Skeletal muscle satellite cell (primary cell): ENCODE measurements at regions not wholly inside any gene's neighbourhood (a gene's known extent, or its start where the extent isn't known, plus 50 kb on each side); places are given as distances from the start of the nearest gene placed in this dataset.

Experiments
- H3K27me3 ChIP-seq: 2 replicates; pipeline ENCODE4 v1.7.0; 2013; ENCODE audit warnings: low read length; ENCODE audit not compliant: control insufficient read depth, insufficient read depth
- H3K36me3 ChIP-seq: 2 replicates; pipeline ENCODE4 v1.7.0; 2013; ENCODE audit warnings: mild to moderate bottlenecking, control low read depth, low read length; ENCODE audit not compliant: insufficient read depth
- H3K4me1 ChIP-seq: 2 replicates; pipeline ENCODE4 v1.7.0; 2013; ENCODE audit warnings: low read length; ENCODE audit not compliant: control insufficient read depth, insufficient read depth
- H3K4me2 ChIP-seq: 2 replicates; pipeline ENCODE4 v1.7.0; 2013; ENCODE audit warnings: mild to moderate bottlenecking, low read length
- H3K4me3 ChIP-seq: 2 replicates; pipeline ENCODE4 v1.7.0; 2013; ENCODE audit warnings: low read length
- H3K9ac ChIP-seq: 2 replicates; pipeline ENCODE4 v1.7.0; 2013; ENCODE audit warnings: mild to moderate bottlenecking, low read depth, low read length, moderate library complexity
- H3K9me3 ChIP-seq: replicated peaks from 2 replicates; pipeline ENCODE4 v1.7.0; 2013; ENCODE audit warnings: mild to moderate bottlenecking, control low read depth, low read length

DNA sequence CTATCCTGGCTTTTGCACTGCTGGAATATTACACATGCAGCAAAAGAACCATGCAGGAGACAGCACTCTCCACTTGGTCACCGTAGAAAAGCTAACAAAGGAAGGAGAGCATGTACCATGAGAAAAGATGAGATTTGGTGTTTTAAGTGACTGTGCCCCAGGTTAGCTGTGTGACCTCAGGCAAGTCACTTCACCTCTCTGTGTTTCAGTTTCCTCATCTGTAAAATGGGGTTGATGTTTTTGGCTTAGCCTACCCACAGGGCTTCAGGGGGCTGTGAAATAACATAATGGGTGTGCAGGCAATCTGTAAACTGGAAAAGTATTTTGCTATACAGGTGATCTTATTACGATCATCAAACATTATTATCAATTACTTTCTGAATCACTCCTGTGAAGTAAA, 69.3 kb upstream of the SLC6A11 start:
- no peak overlapping the region for H3K4me2 ChIP-seq
- peaks cover 13% of the 10 kb centered on the region for H3K27me3 ChIP-seq
- H3K4me3 ChIP-seq = no peak overlapping the region
- no peaks in the 10 kb centered on the region for H3K36me3 ChIP-seq
- no peak overlapping the region for H3K9ac ChIP-seq
- no peaks in the 10 kb centered on the region for H3K9me3 ChIP-seq
- H3K4me1 ChIP-seq = no peaks in the 10 kb centered on the region

- H3K4me3 ChIP-seq = no peak overlapping the region
- no peaks in the 10 kb centered on the region for H3K9me3 ChIP-seq
- no peak overlapping the region for H3K4me2 ChIP-seq
- no peak overlapping the region for H3K9ac ChIP-seq
- no peaks in the 10 kb centered on the region for H3K4me1 ChIP-seq
- no peaks in the 10 kb centered on the region for H3K36me3 ChIP-seq
- H3K27me3 ChIP-seq = peaks cover 13% of the 10 kb centered on the region
These were observed 68.7 kb upstream of the SLC6A11 start for GRCh38 chr3:10747341-10747740.

- Histone ChIP-seq H3K9ac (no peak overlapping the region), H3K4me3 (no peak overlapping the region), H3K36me3 (no peaks in the 10 kb centered on the region), H3K4me2 (no peak overlapping the region), H3K4me1 (no peaks in the 10 kb centered on the region), H3K9me3 (no peaks in the 10 kb centered on the region), H3K27me3 (peaks cover 10% of the 10 kb centered on the region)
These were observed 68.0 kb upstream of the SLC6A11 start for GRCh38 chr3:10748040-10748439.

GRCh38 chr3:10753964-10754363, 62.1 kb upstream of the SLC6A11 start:
- H3K9me3 ChIP-seq = no peaks in the 10 kb centered on the region
- H3K4me2 ChIP-seq = no peak overlapping the region
- H3K4me1 ChIP-seq = no peaks in the 10 kb centered on the region
- H3K36me3 ChIP-seq = no peaks in the 10 kb centered on the region
- no peak overlapping the region for H3K9ac ChIP-seq
- no peak overlapping the region for H3K4me3 ChIP-seq
- H3K27me3 ChIP-seq = peaks cover 5% of the 10 kb centered on the region

- H3K36me3 ChIP-seq = no peaks in the 10 kb centered on the region
- H3K4me1 ChIP-seq = no peaks in the 10 kb centered on the region
- no peak overlapping the region for H3K4me3 ChIP-seq
- peaks cover 9% of the 10 kb centered on the region for H3K27me3 ChIP-seq
- no peak overlapping the region for H3K4me2 ChIP-seq
- no peak overlapping the region for H3K9ac ChIP-seq
- no peaks in the 10 kb centered on the region for H3K9me3 ChIP-seq
These were observed 59.5 kb upstream of the SLC6A11 start for GRCh38 chr3:10756546-10756945.

DNA sequence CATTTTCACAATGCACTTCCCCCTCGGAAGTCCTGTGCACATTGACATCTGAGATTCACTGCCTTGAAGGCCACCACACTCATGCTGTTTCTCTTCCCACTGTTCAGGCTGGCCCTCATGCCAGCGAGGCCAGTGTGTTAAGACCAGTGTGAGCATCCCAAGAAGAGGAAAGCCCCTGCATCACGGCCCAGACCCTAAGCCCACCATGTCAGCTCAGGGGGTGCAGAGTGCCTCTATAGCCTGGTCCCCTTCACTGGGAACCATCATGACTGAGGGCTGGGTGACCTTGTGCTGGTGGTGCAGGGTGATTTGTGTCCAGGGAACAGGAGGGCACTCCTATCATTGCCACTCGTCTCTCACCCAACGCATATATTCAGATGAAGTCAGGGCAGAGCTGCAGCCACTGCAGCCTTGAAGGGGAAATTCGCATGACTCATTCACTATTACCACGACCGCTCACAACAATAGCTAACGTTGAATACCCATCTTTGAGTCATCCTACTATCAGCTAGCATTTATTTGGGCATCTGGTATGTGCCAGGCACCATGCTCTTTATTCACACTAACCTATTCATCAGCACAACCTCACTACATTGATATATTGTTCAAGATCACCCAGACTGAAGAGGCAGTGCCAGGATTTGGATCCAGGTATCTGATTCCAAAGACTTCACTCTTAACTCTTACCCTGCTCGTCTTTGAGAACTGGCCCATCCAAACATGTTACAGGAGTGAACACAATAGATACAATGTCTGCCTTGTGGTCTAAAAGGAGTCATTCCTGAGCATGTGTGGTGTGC, 58.8 kb upstream of the SLC6A11 start:
- Histone ChIP-seq H3K36me3 (no peaks in the 10 kb centered on the region), H3K9me3 (no peaks in the 10 kb centered on the region), H3K9ac (no peak overlapping the region), H3K27me3 (peaks cover 14% of the 10 kb centered on the region), H3K4me3 (no peak overlapping the region), H3K4me1 (no peaks in the 10 kb centered on the region), H3K4me2 (no peak overlapping the region)

- H3K4me1 ChIP-seq = no peaks in the 10 kb centered on the region
- H3K36me3 ChIP-seq = no peaks in the 10 kb centered on the region
- H3K9me3 ChIP-seq = no peaks in the 10 kb centered on the region
- no peak overlapping the region for H3K9ac ChIP-seq
- H3K4me2 ChIP-seq = no peak overlapping the region
- H3K4me3 ChIP-seq = no peak overlapping the region
- H3K27me3 ChIP-seq = peaks cover 19% of the 10 kb centered on the region
These were observed 58.3 kb upstream of the SLC6A11 start for GRCh38 chr3:10757821-10758130.

DNA sequence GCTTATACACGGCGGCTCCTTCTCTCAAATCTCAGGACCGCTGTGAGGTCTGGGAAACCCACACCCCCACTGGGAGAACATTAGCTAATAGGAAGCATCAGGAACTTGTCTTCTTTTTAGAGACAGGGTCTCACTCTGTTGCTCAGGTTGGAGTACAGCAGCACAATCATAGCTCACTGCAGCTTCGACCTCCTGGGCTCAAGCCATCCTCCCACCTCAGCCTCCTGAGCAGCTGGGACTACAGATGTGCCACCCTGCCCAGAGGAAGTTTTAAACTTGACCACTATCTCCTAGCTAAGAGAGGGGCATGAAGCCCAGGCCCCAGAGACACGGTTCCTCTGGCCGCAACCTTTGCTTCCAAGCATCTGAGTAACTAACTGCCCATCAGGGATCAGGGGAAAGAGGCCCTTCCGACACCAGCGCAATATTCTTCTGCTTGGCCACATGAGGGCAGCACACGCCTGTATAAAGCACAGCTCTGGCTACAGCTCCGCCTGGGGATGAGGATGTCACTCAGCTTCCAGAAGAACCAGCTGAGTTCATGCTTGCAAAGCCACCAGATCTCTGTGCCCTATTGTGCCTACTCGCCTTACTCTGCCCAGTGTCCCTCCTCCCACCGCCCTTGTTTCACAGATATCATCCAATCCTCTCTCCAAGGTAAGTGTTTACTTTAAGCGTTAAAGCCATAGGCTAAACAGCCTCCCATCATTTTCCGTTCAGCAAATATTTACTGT, 57.6 kb upstream of the SLC6A11 start:
- Histone ChIP-seq H3K27me3 (peaks cover 25% of the 10 kb centered on the region), H3K9me3 (no peaks in the 10 kb centered on the region), H3K4me1 (no peaks in the 10 kb centered on the region), H3K36me3 (no peaks in the 10 kb centered on the region), H3K4me3 (no peak overlapping the region), H3K9ac (no peak overlapping the region), H3K4me2 (no peak overlapping the region)

GRCh38 chr3:10759495-10759894, 56.5 kb upstream of the SLC6A11 start:
- H3K36me3 ChIP-seq = no peaks in the 10 kb centered on the region
- H3K9me3 ChIP-seq = no peaks in the 10 kb centered on the region
- H3K9ac ChIP-seq = no peak overlapping the region
- no peak overlapping the region for H3K4me3 ChIP-seq
- no peaks in the 10 kb centered on the region for H3K4me1 ChIP-seq
- H3K4me2 ChIP-seq = no peak overlapping the region
- H3K27me3 ChIP-seq = peaks cover 32% of the 10 kb centered on the region

DNA sequence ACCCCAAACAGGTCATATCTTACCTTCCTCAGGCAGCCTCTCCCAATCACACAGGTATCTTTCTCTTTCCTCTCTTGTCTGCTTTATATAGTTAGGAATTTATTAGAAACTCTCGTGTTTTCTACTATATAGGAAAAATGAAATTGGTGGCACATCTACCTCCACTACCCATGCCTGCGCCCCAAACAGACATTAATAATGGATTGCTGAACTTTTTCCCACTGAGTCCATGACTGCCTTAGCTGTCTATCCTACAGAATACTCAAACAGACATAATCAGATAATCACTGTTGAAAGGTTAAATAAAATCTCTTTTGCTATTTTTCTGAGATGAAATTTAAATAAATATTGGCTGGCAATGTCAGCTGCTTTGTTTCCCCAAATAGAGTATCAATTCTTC, 55.8 kb upstream of the SLC6A11 start:
- H3K4me2 ChIP-seq = no peak overlapping the region
- no peaks in the 10 kb centered on the region for H3K36me3 ChIP-seq
- no peak overlapping the region for H3K9ac ChIP-seq
- H3K4me1 ChIP-seq = no peaks in the 10 kb centered on the region
- no peak overlapping the region for H3K4me3 ChIP-seq
- peaks cover 33% of the 10 kb centered on the region for H3K27me3 ChIP-seq
- H3K9me3 ChIP-seq = no peaks in the 10 kb centered on the region

DNA sequence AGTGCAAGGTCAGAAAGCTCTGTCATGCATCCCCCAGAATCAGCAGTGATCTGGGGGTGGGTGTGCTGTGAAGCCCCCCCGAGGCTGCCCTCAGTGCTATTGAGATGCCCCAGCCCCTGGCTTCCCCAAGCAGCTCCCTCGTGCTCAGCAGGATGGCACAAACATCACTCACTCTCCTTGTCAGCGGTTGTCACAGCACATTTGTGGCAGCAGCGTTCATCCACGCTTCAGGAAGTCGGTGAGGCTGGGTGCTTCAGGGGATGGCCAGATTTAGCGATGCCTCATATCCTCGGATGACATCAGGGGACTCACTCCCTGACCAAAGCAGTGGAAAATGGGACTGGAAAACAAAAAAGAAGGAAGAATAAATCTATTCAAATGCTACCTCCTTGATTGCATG, 54.4 kb upstream of the SLC6A11 start:
- H3K4me3 ChIP-seq = no peak overlapping the region
- no peak overlapping the region for H3K4me2 ChIP-seq
- peaks cover 28% of the 10 kb centered on the region for H3K27me3 ChIP-seq
- H3K36me3 ChIP-seq = no peaks in the 10 kb centered on the region
- H3K4me1 ChIP-seq = no peaks in the 10 kb centered on the region
- no peaks in the 10 kb centered on the region for H3K9me3 ChIP-seq
- H3K9ac ChIP-seq = no peak overlapping the region

DNA sequence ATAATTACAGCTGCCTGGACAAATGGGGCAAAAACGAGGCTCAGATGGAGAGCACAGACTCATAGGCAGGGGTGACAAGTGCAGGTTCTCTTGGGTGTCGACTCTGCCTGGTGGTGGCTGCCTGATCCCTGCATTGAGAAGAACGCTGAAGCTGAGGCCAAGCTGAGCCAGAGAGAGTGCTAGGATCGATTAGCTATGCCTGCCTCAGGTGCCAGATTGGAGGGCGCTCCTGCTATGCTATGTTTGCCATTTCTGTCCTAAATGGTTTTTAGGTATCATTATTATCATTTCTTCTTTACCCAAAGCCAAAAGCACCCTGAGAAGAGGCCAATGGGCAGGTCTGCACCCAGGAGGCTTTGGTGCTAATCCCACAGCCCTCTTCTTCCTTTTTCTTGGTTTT, 53.9 kb upstream of the SLC6A11 start:
- H3K9ac ChIP-seq = no peak overlapping the region
- peaks cover 28% of the 10 kb centered on the region for H3K27me3 ChIP-seq
- no peaks in the 10 kb centered on the region for H3K36me3 ChIP-seq
- no peak overlapping the region for H3K4me3 ChIP-seq
- H3K9me3 ChIP-seq = no peaks in the 10 kb centered on the region
- no peak overlapping the region for H3K4me2 ChIP-seq
- H3K4me1 ChIP-seq = no peaks in the 10 kb centered on the region
